Epidermal melanocyte (primary cell): ENCODE measurements at regions not wholly inside any gene's neighbourhood (a gene's known extent, or its start where the extent isn't known, plus 50 kb on each side); places are given as distances from the start of the nearest gene placed in this dataset.
"Not testable (repeated sequence)": the region's sequence is repeated elsewhere in the genome, so short reads cannot be mapped to it uniquely, and the experiment has no call there.

Source experiments
- DNase-seq: peaks from one replicate; pipeline ENCODE4 v3.0.0; 2011; ENCODE audit warnings: low spot score; ENCODE audit not compliant: insufficient read length

GRCh38 chr5:103385722-103386121, 127.2 kb downstream of the MACIR start:
- no peak for DNase-seq

- not testable (repeated sequence) for DNase-seq
Measured at GRCh38 chr5:103377638-103378037, 119.1 kb downstream of the MACIR start.

GRCh38 chr5:103375863-103376591, 117.5 kb downstream of the MACIR start:
- DNase-seq, result no peak

- DNase-seq, result no peak
Measured at GRCh38 chr5:103375350-103375749, 116.8 kb downstream of the MACIR start.

GRCh38 chr5:103374473-103374963, 116.0 kb downstream of the MACIR start:
- no peak for DNase-seq

- no peak for DNase-seq
Measured at GRCh38 chr5:103373597-103374472, 115.3 kb downstream of the MACIR start.

- no peak for DNase-seq
Measured at GRCh38 chr5:103371046-103371607, 112.6 kb downstream of the MACIR start.

- no peak for DNase-seq
Measured at GRCh38 chr5:103369125-103370120, 110.9 kb downstream of the MACIR start.

- no peak for DNase-seq
Measured at GRCh38 chr5:103367702-103368101, 109.1 kb downstream of the MACIR start.

- DNase-seq, result no peak
Measured at GRCh38 chr5:103366918-103367549, 108.5 kb downstream of the MACIR start.

- DNase-seq, result no peak
Measured at GRCh38 chr5:103364074-103364473, 105.5 kb downstream of the MACIR start.

- DNase-seq, result no peak
Measured at GRCh38 chr5:103362211-103362610, 103.6 kb downstream of the MACIR start.

- no peak for DNase-seq
Measured at GRCh38 chr5:103360475-103360874, 101.9 kb downstream of the MACIR start.

GRCh38 chr5:103358305-103358995, 99.9 kb downstream of the MACIR start:
- DNase-seq, result no peak

- no peak for DNase-seq
Measured at GRCh38 chr5:103357636-103358035, 99.1 kb downstream of the MACIR start.

- DNase-seq, result no peak
Measured at GRCh38 chr5:103356350-103357091, 98.0 kb downstream of the MACIR start.

- no peak for DNase-seq
Measured at GRCh38 chr5:103355579-103355978, 97.0 kb downstream of the MACIR start.

GRCh38 chr5:103354446-103354845, 95.9 kb downstream of the MACIR start:
- no peak for DNase-seq

GRCh38 chr5:103353581-103353980, 95.0 kb downstream of the MACIR start:
- no peak for DNase-seq
